ENCODE measurements at regions not wholly inside any gene's neighbourhood (a gene's known extent, or its start where the extent isn't known, plus 50 kb on each side); places are given as distances from the start of the nearest gene placed in this dataset.

GRCh38 chr15:31828594-31828993 is 201.7 kb upstream of the CHRNA7 start:
- H3K9me2 ChIP-seq (replicated peaks; ENCODE audit: low read length): no peaks in the 10 kb centered on the region
- H3K27me3 ChIP-seq (ENCODE audit: low read length): peaks cover 10% of the 10 kb centered on the region; the same call in 1 of the 2 replicates
- ATAC-seq (no peak), DNase-seq (no peak)
- BruUV-seq (replicated peaks): no TSS peak
- H4K20me1 ChIP-seq (ENCODE audit: low read length): no peaks in the 10 kb centered on the region
- no peak overlapping the region for H2AFZ ChIP-seq (ENCODE audit: low read length)
- no peak overlapping the region for H3K4me2 ChIP-seq (ENCODE audit: low read length)
- TF ChIP-seq EZH2phosphoT487 (IDR thresholded peaks at IDR 0.05; ENCODE audit: borderline replicate concordance, low read length) (no peak), CTCF (conservative IDR thresholded peaks at IDR 0.05; ENCODE audit: low read depth, low read length) (no peak), EZH2 (IDR thresholded peaks at IDR 0.05; ENCODE audit: low read length, unreplicated experiment) (no peak)
- no peak overlapping the region for H3K4me3 ChIP-seq (ENCODE audit: low read length)
- no peaks in the 10 kb centered on the region for H3F3A ChIP-seq (ENCODE audit: low read length, unreplicated experiment)
- no peaks in the 10 kb centered on the region for H3K36me3 ChIP-seq (ENCODE audit: low read depth, low read length)
- H3K9me3 ChIP-seq (ENCODE audit: low read length): no peaks in the 10 kb centered on the region
- intact Hi-C loops (cut with micrococcal nuclease): no loop called here
- H3K9ac ChIP-seq (ENCODE audit: low read length): no peak overlapping the region
- H3K4me1 ChIP-seq (ENCODE audit: insufficient read depth, low read length): no peaks in the 10 kb centered on the region
- ChIA-PET POLR2A (ENCODE audit: unreplicated experiment) (no interaction called here), CTCF (no interaction called here)
- no peak overlapping the region for H3K27ac ChIP-seq (ENCODE audit: low read length)
- H3K79me2 ChIP-seq (ENCODE audit: low read length): no peaks in the 10 kb centered on the region

DNA sequence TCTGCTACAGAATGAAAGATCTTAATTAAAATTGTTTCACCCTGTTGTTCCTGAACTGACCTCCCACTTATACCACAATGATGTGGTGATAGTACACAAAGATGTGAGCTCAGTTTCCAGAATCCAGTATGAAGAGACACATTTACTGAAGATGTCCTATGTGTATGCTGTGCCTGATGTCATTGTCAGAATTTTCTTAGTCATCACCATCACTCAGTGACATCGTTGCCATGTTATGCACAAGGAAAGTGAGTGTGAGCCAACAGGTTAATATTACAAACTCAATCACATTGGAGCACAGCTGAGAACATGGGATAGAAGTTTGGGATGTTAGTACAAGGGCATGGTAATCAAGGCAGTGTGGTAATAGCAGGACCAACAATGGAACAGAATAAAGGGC is 199.7 kb upstream of the CHRNA7 start:
- ATAC-seq (no peak), DNase-seq (no peak)
- Histone ChIP-seq H2AFZ (ENCODE audit: low read length) (no peak overlapping the region), H3K27me3 (ENCODE audit: low read length) (no peaks in the 10 kb centered on the region; the same call in 1 of the 2 replicates), H3K79me2 (ENCODE audit: low read length) (no peaks in the 10 kb centered on the region), H3K9me3 (ENCODE audit: low read length) (no peaks in the 10 kb centered on the region), H3K27ac (ENCODE audit: low read length) (no peak overlapping the region), H3F3A (ENCODE audit: low read length, unreplicated experiment) (no peaks in the 10 kb centered on the region), H3K9me2 (replicated peaks; ENCODE audit: low read length) (no peaks in the 10 kb centered on the region), H3K36me3 (ENCODE audit: low read depth, low read length) (no peaks in the 10 kb centered on the region), H4K20me1 (ENCODE audit: low read length) (no peaks in the 10 kb centered on the region), H3K4me3 (ENCODE audit: low read length) (no peak overlapping the region), H3K4me1 (ENCODE audit: insufficient read depth, low read length) (no peaks in the 10 kb centered on the region), H3K4me2 (ENCODE audit: low read length) (no peak overlapping the region), H3K9ac (ENCODE audit: low read length) (no peak overlapping the region)
- CTCF ChIA-PET: no interaction called here
- no peak for TF ChIP-seq EZH2 (IDR thresholded peaks at IDR 0.05; ENCODE audit: low read length, unreplicated experiment)
- TF ChIP-seq EZH2phosphoT487 (IDR thresholded peaks at IDR 0.05; ENCODE audit: borderline replicate concordance, low read length): no peak
- no peak for TF ChIP-seq CTCF (conservative IDR thresholded peaks at IDR 0.05; ENCODE audit: low read depth, low read length)
- no TSS peak for BruUV-seq (replicated peaks)
- intact Hi-C loops (cut with micrococcal nuclease): no loop called here
- POLR2A ChIA-PET (ENCODE audit: unreplicated experiment): no interaction called here

DNA sequence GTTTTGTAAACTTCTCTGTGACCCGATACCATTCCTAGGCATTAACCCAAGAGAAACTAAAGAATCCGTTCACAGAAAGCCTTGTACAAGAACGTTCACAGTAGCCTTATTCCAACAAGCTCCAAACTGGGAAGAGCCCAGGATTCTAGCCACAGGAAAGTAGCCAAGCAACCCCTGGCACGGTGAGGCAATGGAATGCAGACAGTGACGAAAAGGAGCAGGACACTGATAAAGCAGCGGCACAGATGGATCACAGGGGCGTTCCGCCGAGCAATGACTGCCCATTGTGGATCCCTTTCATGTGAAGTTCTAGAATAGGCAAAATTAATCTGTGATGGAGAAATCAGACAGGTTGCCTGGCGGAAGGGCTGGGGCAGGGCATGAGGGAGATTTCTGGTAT is 198.7 kb upstream of the CHRNA7 start:
- BruUV-seq (replicated peaks): no TSS peak
- POLR2A ChIA-PET (ENCODE audit: unreplicated experiment): no interaction called here
- no peak for DNase-seq
- Histone ChIP-seq H3F3A (ENCODE audit: low read length, unreplicated experiment) (no peaks in the 10 kb centered on the region), H3K4me1 (ENCODE audit: insufficient read depth, low read length) (no peaks in the 10 kb centered on the region), H3K79me2 (ENCODE audit: low read length) (no peaks in the 10 kb centered on the region), H3K4me3 (ENCODE audit: low read length) (no peak overlapping the region), H3K27ac (ENCODE audit: low read length) (no peak overlapping the region), H3K9me3 (ENCODE audit: low read length) (no peaks in the 10 kb centered on the region), H3K27me3 (ENCODE audit: low read length) (no peaks in the 10 kb centered on the region; the same call in 1 of the 2 replicates), H3K36me3 (ENCODE audit: low read depth, low read length) (no peaks in the 10 kb centered on the region), H3K9me2 (replicated peaks; ENCODE audit: low read length) (no peaks in the 10 kb centered on the region), H4K20me1 (ENCODE audit: low read length) (no peaks in the 10 kb centered on the region), H3K9ac (ENCODE audit: low read length) (no peak overlapping the region), H3K4me2 (ENCODE audit: low read length) (no peak overlapping the region), H2AFZ (ENCODE audit: low read length) (no peak overlapping the region)
- CTCF ChIA-PET: no interaction called here
- intact Hi-C loops (cut with micrococcal nuclease): no loop called here
- no peak for ATAC-seq
- TF ChIP-seq CTCF (conservative IDR thresholded peaks at IDR 0.05; ENCODE audit: low read depth, low read length): no peak
- TF ChIP-seq EZH2phosphoT487 (IDR thresholded peaks at IDR 0.05; ENCODE audit: borderline replicate concordance, low read length): no peak
- TF ChIP-seq EZH2 (IDR thresholded peaks at IDR 0.05; ENCODE audit: low read length, unreplicated experiment): no peak

Measured in PC-3 (cell line).